Spleen (tissue), 11 donors: ENCODE measurements at regions not wholly inside any gene's neighbourhood (a gene's known extent, or its start where the extent isn't known, plus 50 kb on each side); places are given as distances from the start of the nearest gene placed in this dataset.

Source experiments
- DNase-seq: peaks from one replicate; pipeline ENCODE4 v3.0.0-alpha.2; 2020
- H3K27ac ChIP-seq, 8 donors: fragments of 200-600 bp; sonication (generic) in 7 of 8; 1 replicate in 4 of 8; 2 replicates in 4 of 8; pipeline versions ENCODE4 v1.5.0 to v1.8.0; 2016 to 2021; ENCODE audit warnings: inconsistent platforms in 4 of 8, mild to moderate bottlenecking in 4 of 8, moderate library complexity in 1 of 8
- H3K27me3 ChIP-seq, 7 donors: fragments of 200-600 bp; sonication (generic) in 6 of 7; replicated peaks in 1 of 7; 1 replicate in 4 of 7; 2 replicates in 3 of 7; pipeline versions ENCODE4 v1.5.0 to v1.8.0; 2016 to 2021; ENCODE audit warnings: inconsistent platforms in 3 of 7, mild to moderate bottlenecking in 1 of 7
- H3K36me3 ChIP-seq, 6 donors: fragments of 200-600 bp; sonication (generic) in 5 of 6; 1 replicate in 4 of 6; 2 replicates in 2 of 6; pipeline versions ENCODE4 v1.5.0 to v1.8.0; 2016 to 2021; ENCODE audit warnings: inconsistent platforms in 2 of 6
- H3K4me1 ChIP-seq, 6 donors: fragments of 200-600 bp; sonication (generic) in 5 of 6; 1 replicate in 3 of 6; 2 replicates in 3 of 6; pipeline versions ENCODE4 v1.5.0 to v1.8.0; 2016 to 2021; ENCODE audit warnings: inconsistent platforms in 3 of 6
- H3K4me3 ChIP-seq, 8 donors: fragments of 200-600 bp; sonication (generic) in 7 of 8; 1 replicate in 4 of 8; 2 replicates in 4 of 8; pipeline versions ENCODE4 v1.5.0 to v1.8.0; 2016 to 2021; ENCODE audit warnings: inconsistent platforms in 4 of 8, mild to moderate bottlenecking in 4 of 8, moderate library complexity in 2 of 8
- H3K9me3 ChIP-seq, 8 donors: fragments of 200-600 bp; sonication (generic) in 7 of 8; 1 replicate in 4 of 8; 2 replicates in 4 of 8; pipeline versions ENCODE4 v1.5.0 to v1.8.0; 2016 to 2021; ENCODE audit warnings: inconsistent platforms in 4 of 8
- CTCF ChIP-seq, 11 experiments: fragments of 200-600 bp in 7 of 11; fragments of 450-650 bp in 4 of 11; sonication (generic) in 4 of 11; IDR thresholded peaks in 8 of 11; conservative IDR thresholded peaks in 3 of 11; 1 replicate in 7 of 11; 2 replicates in 4 of 11; pipeline versions ENCODE4 v1.4.0 to v1.8.0; 2016 to 2021; ENCODE audit warnings: antibody characterized with exemption in 11 of 11, inconsistent platforms in 4 of 11, mild to moderate bottlenecking in 1 of 11
- POLR2A ChIP-seq, 3 donors: fragments of 450-650 bp; IDR thresholded peaks; one replicate each; pipeline ENCODE4 v1.5.1; 2017; ENCODE audit warnings: antibody characterized with exemption in 3 of 3, mild to moderate bottlenecking in 1 of 3
- POLR2AphosphoS5 ChIP-seq, 3 donors: sonication (generic); formaldehyde crosslinking; IDR thresholded peaks; one replicate each; pipeline ENCODE4 v1.5.1; 2017; ENCODE audit warnings: antibody characterized with exemption in 3 of 3
- WGBS, 5 donors: extraction: QIAGEN DNeasy Blood & Tissue Kit in 3 of 5; methylation state at CpG; one replicate each; pipeline versions ENCODE4 v1.1.5 to v1.1.7; 2013 to 2018; 5-methylcytosine and 5-hydroxymethylcytosine counted together
- intact Hi-C: fragments of 100-400 bp; cut with DNase I; formaldehyde crosslinking; loops from one replicate; pipeline ENCODE4 v1.15.0; 2023; ENCODE audit warnings: low total_unique reads
- donor health status: healthy with polysubstance abuse.
- donor health status: DM: no; HTN: no; CAD: no; lungs with moderate emphysema.
- donor health status: DM: no; HTN: no; CAD: no.
- donor health status: Bipolar disorder and iron deficiency.
- donor health status: healthy.
- donor health status: DM: no; HTN: no; CAD: no.
- donor health status: DM: yes; HTN: yes; CAD: no.

- Histone ChIP-seq H3K27ac (no peak overlapping the region), H3K9me3 (no peaks in the 10 kb centered on the region), H3K27me3 (no peaks in the 10 kb centered on the region), H3K4me3 (no peak overlapping the region), H3K4me1 (peaks cover 0 to 3% (median 0%) of the 10 kb centered on the region in 6 donors), H3K36me3 (no peaks in the 10 kb centered on the region)
- TF ChIP-seq CTCF (IDR thresholded peaks at IDR 0.05 in 8 of 11, conservative IDR thresholded peaks at IDR 0.05 in 3 of 11) (no peak), POLR2A (IDR thresholded peaks at IDR 0.05) (no peak), POLR2AphosphoS5 (IDR thresholded peaks at IDR 0.05) (no peak)
- no peak for DNase-seq
- intact Hi-C loops: no loop called here
- WGBS, 5 donors: 75 to 95% (median 82%) methylated on average over 5 of the region's 5 CpGs
These were observed 108.2 kb downstream of the PCDH7 start for GRCh38 chr4:30828264-30828926.

- H3K27me3 ChIP-seq: no peaks in the 10 kb centered on the region
- H3K4me3 ChIP-seq: no peak overlapping the region
- TF ChIP-seq CTCF (IDR thresholded peaks at IDR 0.05 in 8 of 11, conservative IDR thresholded peaks at IDR 0.05 in 3 of 11): no peak
- H3K4me1 ChIP-seq: peaks cover 0 to 3% (median 0%) of the 10 kb centered on the region in 6 donors
- WGBS, 5 donors: 72 to 92% (median 88%) methylated on average over 2 of the region's 2 CpGs
- intact Hi-C loops: no loop called here
- no peaks in the 10 kb centered on the region for H3K36me3 ChIP-seq
- no peak for DNase-seq
- no peak overlapping the region for H3K27ac ChIP-seq
- H3K9me3 ChIP-seq: no peaks in the 10 kb centered on the region
These were observed 112.5 kb downstream of the PCDH7 start for GRCh38 chr4:30832639-30833038.

GRCh38 chr4:30833206-30833605 is 113.0 kb downstream of the PCDH7 start:
- Histone ChIP-seq H3K9me3 (no peaks in the 10 kb centered on the region), H3K36me3 (no peaks in the 10 kb centered on the region), H3K4me3 (no peak overlapping the region), H3K27ac (no peak overlapping the region), H3K4me1 (peaks cover 0 to 3% (median 0%) of the 10 kb centered on the region in 6 donors), H3K27me3 (no peaks in the 10 kb centered on the region)
- intact Hi-C loops: no loop called here
- no peak for DNase-seq
- no peak for TF ChIP-seq CTCF (IDR thresholded peaks at IDR 0.05 in 8 of 11, conservative IDR thresholded peaks at IDR 0.05 in 3 of 11)
- no peak for TF ChIP-seq POLR2AphosphoS5 (IDR thresholded peaks at IDR 0.05)
- TF ChIP-seq POLR2A (IDR thresholded peaks at IDR 0.05): no peak
- 49 to 69% (median 65%) methylated on average over 2 of the region's 2 CpGs for WGBS, 5 donors

GRCh38 chr4:30835044-30835443 is 114.9 kb downstream of the PCDH7 start:
- intact Hi-C loops: no loop called here
- H3K27ac ChIP-seq: no peak overlapping the region
- WGBS, 5 donors: 85 to 94% (median 89%) methylated on average over 11 of the region's 11 CpGs
- H3K4me3 ChIP-seq: no peak overlapping the region
- H3K36me3 ChIP-seq: no peaks in the 10 kb centered on the region
- H3K9me3 ChIP-seq: no peaks in the 10 kb centered on the region
- peaks cover 0 to 3% (median 0%) of the 10 kb centered on the region in 6 donors for H3K4me1 ChIP-seq
- no peak for TF ChIP-seq CTCF (IDR thresholded peaks at IDR 0.05 in 8 of 11, conservative IDR thresholded peaks at IDR 0.05 in 3 of 11)
- TF ChIP-seq POLR2A (IDR thresholded peaks at IDR 0.05): no peak
- TF ChIP-seq POLR2AphosphoS5 (IDR thresholded peaks at IDR 0.05): no peak
- no peaks in the 10 kb centered on the region for H3K27me3 ChIP-seq
- no peak for DNase-seq
